ENCODE measurements at regions not wholly inside any gene's neighbourhood (a gene's known extent, or its start where the extent isn't known, plus 50 kb on each side); places are given as distances from the start of the nearest gene placed in this dataset.
"Not testable (repeated sequence)": the region's sequence is repeated elsewhere in the genome, so short reads cannot be mapped to it uniquely, and the experiment has no call there.

DNA sequence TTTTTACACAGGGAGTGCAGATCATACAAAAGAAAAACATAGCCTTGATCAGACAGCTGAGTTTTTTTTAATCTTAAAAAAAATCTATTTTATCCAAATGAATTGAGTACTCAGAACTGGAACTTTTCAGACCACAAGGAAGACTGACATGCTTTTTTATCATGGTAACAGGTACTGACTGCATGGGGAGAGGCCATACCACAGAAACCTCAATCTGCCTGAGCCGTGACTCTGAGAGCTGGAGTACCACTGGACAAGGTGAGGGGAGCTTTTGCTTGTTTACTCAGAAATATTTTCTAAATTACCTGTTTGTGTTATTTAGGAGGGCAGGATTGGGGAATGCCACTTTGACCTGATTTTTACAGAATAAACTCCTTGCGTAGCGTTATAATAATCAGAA, 143.9 kb downstream of the ALX1 start:
- intact Hi-C loops (cut with DNase I), result no loop called here
- no peak for DNase-seq (ENCODE audit: missing footprints)

GRCh38 chr12:85424581-85425348, 144.7 kb downstream of the ALX1 start:
- no peak for DNase-seq (ENCODE audit: missing footprints)
- no peak for ATAC-seq
- intact Hi-C loops (cut with DNase I), result no loop called here

More for the DNA sequence above, 143.9 kb downstream of the ALX1 start:
- no peak for ATAC-seq

GRCh38 chr12:85425349-85425612, 145.3 kb downstream of the ALX1 start:
- intact Hi-C loops (cut with DNase I), result no loop called here
- no peak for ATAC-seq
- DNase-seq (ENCODE audit: missing footprints), result no peak

- intact Hi-C loops (cut with DNase I), result no loop called here
- DNase-seq (ENCODE audit: missing footprints), result no peak
- ATAC-seq, result no peak
Observed at GRCh38 chr12:85425926-85426325, 145.9 kb downstream of the ALX1 start.

GRCh38 chr12:85433148-85433547, 153.1 kb downstream of the ALX1 start:
- ATAC-seq; DNase-seq (ENCODE audit: missing footprints); intact Hi-C loops (cut with DNase I): not testable (repeated sequence)

- intact Hi-C loops (cut with DNase I), result no loop called here
- DNase-seq (ENCODE audit: missing footprints), result no peak
- no peak for ATAC-seq
Observed at GRCh38 chr12:85440271-85440670, 160.3 kb downstream of the ALX1 start.

- DNase-seq (ENCODE audit: missing footprints) (no peak), ATAC-seq (no peak)
- intact Hi-C loops (cut with DNase I), result no loop called here
Observed at GRCh38 chr12:85441025-85441424, 161.0 kb downstream of the ALX1 start.

GRCh38 chr12:85441741-85442140, 161.7 kb downstream of the ALX1 start:
- intact Hi-C loops (cut with DNase I), result no loop called here
- DNase-seq (ENCODE audit: missing footprints) (no peak), ATAC-seq (no peak)

GRCh38 chr12:85445060-85445938, 165.3 kb downstream of the ALX1 start:
- DNase-seq (ENCODE audit: missing footprints), result no peak
- intact Hi-C loops (cut with DNase I), result no loop called here
- no peak for ATAC-seq

DNA sequence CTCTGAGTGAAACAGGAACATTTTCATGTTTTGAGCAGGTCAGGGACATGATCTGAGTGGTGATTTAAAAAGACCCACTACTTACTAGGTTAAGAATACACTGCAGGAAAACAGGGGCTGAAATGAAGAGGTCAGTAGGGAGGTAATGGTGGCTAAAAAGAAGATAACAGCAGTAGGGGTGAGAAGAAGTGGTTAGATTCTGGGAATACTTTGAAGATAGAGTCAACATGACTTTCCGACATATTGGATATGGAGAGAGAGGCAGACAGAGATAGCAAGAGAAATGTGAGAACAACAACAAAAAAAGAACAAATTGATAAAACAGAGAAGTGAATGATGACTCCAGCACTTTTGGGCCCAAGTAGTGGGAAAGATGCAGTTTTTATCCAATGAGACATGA, 168.0 kb downstream of the ALX1 start:
- ATAC-seq (no peak), DNase-seq (ENCODE audit: missing footprints) (no peak)
- intact Hi-C loops (cut with DNase I), result no loop called here

DNA sequence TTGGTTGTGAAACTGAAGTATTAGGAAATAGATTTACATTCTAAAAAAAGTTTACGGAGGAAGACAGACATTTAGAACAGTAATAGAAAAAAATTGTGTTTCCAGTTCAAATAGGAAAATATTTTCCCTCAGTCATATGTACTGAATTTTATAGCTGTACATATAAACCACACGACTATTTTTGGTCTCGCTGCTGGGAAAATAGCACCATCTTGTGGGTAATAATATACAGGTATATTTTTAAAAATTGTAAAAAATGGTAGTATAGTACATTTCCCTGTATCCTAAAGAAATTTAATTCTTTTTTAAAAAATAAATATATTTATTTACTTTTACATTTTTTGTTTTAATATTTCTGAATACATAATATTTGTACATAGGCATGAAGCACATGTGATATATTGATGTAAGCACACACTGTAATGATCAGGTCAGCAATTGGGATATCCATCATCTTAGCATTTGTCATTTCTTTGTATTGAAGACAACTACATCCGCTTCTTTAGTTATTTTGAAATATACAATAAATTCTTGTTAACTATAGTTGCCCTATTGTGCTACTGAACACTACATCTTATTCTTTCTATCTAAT, 168.6 kb downstream of the ALX1 start:
- ATAC-seq, result no peak
- intact Hi-C loops (cut with DNase I), result no loop called here

DNA sequence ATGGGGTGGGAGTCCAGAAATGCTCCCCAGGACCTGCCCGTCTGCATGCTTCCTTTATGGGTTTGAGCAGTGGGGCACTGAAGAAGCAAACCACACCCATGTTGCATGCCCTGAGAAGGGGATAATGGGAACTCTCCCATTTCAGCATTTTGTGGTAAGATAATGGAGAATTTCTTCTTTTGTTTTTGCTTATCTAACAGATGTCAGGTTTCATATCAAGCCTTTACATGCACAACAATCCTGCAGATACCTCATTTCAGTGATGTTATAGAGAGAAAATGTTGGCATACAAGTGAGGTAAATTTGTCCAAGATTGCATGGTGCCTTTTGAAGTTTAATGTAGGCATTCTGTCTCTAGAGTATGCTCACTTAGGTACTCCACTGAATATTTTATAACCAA, 177.0 kb downstream of the ALX1 start:
- no peak for DNase-seq (ENCODE audit: missing footprints)
- intact Hi-C loops (cut with DNase I), result no loop called here
- no peak for ATAC-seq

More for the DNA sequence above, 168.6 kb downstream of the ALX1 start:
- no peak for DNase-seq (ENCODE audit: missing footprints)

DNA sequence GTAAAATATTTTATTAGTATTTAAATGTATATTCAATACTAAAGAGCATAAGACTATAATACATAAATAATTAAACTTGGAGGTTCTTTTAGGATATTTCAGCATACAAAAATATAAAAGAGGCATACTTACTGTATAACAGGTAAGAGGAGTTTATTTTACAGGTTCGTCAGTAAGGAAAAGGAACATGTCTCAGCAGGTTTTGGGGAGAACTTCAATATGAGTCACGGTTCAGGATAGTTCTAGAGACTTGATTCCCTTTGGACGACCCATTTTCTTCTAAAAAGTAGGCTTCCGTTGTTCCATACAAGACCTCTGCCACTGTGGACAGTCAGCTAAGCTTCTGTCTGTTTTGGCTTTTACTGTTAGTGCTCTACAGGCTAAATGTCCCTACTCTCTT, 181.1 kb downstream of the ALX1 start:
- intact Hi-C loops (cut with DNase I), result no loop called here
- ATAC-seq (no peak), DNase-seq (ENCODE audit: missing footprints) (no peak)

DNA sequence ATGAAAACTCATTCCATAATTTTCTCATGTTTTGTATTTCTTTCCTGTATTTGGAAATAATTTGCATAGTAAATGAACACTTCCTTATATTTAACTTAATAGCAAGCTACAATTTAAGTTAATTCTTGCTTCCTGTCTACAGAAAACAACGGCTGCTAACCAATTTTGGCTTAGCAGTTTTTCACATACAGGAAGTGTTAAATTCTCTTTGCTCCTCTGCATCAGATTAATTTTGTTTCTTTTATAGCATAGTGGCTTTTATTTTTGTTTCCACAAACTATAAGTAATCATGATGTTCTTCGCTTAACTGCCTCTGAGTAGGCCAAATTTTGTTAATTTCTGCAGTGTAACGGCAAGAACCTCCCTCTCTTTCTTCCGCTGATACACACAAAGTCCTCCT, 182.9 kb downstream of the ALX1 start:
- DNase-seq (ENCODE audit: missing footprints) (no peak), ATAC-seq (no peak)
- intact Hi-C loops (cut with DNase I), result no loop called here

DNA sequence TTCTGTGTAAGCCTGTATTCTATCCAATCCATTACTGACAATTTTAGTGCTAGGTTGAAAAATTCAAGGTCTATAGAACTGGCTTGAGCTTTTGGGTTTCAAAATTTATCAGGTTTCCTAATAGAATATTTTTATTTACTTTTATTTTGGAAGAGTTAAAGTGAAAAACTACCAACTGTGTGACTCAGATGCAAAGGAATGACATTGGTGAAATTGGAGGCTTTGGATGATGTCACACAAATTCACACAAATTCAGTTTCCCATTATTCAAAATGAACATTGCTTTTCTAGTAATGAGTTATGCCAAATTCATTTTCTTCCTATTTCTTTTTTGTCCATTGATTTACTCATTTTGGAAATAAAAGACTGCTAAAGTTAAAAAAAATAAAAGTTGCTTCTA, 186.9 kb downstream of the ALX1 start:
- intact Hi-C loops (cut with DNase I), result loop anchor here (5.0 kb wide), 2 partner anchors 405 to 455 kb away; partner anchors contain the start of gene NTS
- DNase-seq (ENCODE audit: missing footprints) (no peak), ATAC-seq (no peak)

DNA sequence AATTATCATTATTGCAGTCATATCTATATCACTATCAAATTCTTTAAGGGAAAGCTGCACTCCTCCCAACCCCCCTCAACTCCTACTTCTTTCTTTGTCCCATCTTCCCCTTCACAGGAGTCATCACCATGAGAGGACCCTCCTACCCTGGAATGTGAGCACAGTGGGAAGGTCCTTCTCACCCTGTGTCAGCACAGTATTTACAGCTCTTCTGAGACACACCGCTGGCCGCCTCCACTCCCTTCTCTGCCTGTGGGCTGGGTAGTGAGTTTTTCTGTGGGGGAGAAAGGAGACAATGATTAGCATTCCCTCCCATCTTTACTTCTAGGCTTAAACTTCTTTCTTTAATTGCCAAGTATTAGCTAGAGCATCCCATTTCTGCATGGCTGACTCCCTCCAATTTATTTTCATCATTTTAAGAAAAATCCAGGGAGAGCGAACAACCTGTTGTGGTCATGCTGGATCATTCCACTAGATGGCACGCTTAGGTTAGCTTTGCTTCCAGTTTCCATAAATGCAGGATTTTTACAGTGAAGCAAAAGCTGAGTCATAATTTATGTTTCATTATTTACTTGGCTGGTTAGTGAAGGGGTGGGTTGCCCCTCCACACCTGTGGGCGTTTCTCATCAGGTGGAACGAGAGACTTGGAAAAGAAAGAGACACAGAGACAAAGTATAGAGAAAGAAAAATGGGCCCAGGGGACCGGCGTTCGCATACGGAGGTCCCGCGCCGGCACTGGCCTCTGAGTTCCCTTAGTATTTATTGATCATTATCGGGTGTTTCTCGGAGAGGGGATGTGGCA, 188.5 kb downstream of the ALX1 start:
- ATAC-seq (peak; percentile 37), DNase-seq (ENCODE audit: missing footprints) (no peak)

GRCh38 chr12:85469158-85470086, 189.4 kb downstream of the ALX1 start:
- not testable (repeated sequence) for DNase-seq (ENCODE audit: missing footprints); ATAC-seq
- intact Hi-C loops (cut with DNase I), result loop anchor here (5.0 kb wide), 2 partner anchors 403 to 453 kb away; partner anchors contain the start of gene NTS

More for the DNA sequence above, 188.5 kb downstream of the ALX1 start:
- intact Hi-C loops (cut with DNase I), result loop anchor here (5.0 kb wide), 2 partner anchors 404 to 454 kb away; partner anchors contain the start of gene NTS

GRCh38 chr12:85475277-85475676, 195.3 kb downstream of the ALX1 start:
- DNase-seq (ENCODE audit: missing footprints); intact Hi-C loops (cut with DNase I); ATAC-seq: not testable (repeated sequence)
